Middle frontal gyrus (tissue), 1 donor: ENCODE measurements at regions not wholly inside any gene's neighbourhood (a gene's known extent, or its start where the extent isn't known, plus 50 kb on each side); places are given as distances from the start of the nearest gene placed in this dataset.

Source experiments
- DNase-seq: peaks from one replicate; pipeline ENCODE4 v3.0.0-alpha.2; 2015; ENCODE audit warnings: low spot score; ENCODE audit errors: extremely low spot score

DNA sequence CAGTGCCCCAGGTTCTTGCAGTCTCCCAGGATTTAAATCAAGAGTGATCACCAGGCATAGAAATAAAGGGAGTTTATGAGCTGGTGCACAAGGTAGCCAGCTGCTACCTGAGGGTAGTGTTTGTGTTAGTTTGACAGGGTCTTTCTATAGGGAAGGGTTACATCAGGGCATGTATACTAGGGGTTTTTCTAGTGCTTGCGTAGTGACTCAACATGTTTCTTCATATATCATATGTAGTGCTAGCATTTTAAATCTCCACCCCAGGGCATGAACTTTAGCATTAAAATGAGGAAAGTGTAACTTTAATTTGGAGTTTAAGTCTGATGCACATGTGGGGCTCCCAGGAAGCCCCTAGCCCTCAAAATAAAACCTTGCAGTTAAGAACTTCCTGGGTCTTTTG lies 86.5 kb upstream of the TNR start:
- no peak for DNase-seq

DNA sequence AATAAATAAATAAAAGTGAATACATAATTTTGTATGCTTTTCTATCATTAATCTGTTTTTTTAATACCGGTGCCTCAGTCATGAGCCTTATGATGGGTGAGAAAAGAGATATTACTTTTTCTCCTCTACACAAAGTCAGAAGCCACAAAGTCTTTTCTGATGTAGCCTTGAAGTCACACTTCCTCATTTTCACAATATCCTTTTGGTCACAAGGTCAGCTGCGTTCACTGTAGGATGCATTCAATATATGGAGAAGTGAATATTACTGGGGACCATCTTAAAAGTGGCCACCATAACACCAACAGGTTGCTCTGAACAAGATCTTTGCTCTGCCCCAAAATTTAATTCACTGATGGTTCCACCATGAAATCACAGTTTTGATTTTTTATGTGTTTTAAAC lies 83.3 kb upstream of the TNR start:
- DNase-seq: no peak

DNA sequence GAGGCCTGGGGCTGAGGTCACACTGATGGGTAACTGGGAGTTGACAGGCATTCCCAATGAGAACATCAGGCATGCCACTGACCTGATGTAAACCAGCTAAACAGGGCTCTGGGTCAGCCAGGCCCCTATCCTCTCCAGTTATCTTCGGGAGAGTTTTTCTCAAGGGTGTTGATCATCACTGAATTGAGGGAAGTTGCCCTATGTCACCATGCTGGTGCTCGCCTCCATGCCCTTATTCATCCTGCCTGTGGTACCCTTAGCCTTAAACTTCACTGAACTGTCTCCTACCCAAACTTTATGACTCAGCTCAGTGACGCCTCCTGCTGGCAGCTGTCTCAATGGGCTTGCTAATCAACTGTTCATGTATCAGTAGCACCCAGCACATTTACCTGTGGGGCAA lies 80.7 kb upstream of the TNR start:
- no peak for DNase-seq

DNA sequence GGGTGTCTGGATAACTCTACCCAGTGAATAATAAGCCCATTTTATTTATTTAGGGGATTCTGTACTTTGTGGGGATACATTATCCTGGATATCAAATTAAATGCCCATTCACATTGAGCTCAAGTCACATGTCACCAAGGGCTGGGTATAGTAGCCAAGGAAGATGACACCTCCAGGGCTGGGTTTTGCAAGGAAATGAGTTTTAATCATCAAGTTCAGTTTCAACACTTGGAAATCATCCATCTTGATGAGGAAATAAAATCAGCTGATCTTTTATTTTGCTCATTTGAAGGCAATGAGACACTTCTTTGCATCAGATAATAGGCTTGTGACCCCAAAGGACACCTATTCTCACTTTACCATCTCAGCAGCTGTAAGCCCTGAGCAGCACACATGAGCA lies 80.0 kb upstream of the TNR start:
- DNase-seq: no peak

DNA sequence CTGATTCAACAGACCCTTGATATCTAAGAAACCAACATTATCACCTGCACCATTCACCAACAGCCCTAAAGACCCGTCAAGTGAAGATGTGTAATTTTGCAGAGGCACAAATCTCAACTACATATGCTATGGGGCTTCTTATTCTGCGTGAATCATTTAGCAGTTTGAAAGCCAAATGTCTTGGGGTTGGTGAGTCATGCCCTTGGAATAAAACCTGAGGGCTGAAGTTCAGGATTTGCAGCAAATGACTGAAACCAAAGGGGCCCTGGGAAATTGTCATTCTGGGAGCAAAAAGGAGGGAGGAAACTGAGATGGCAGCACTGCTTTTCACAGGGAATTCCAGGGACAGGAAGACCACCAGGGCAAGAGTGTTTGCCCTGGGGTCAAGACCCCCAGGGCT lies 79.2 kb upstream of the TNR start:
- no peak for DNase-seq

DNA sequence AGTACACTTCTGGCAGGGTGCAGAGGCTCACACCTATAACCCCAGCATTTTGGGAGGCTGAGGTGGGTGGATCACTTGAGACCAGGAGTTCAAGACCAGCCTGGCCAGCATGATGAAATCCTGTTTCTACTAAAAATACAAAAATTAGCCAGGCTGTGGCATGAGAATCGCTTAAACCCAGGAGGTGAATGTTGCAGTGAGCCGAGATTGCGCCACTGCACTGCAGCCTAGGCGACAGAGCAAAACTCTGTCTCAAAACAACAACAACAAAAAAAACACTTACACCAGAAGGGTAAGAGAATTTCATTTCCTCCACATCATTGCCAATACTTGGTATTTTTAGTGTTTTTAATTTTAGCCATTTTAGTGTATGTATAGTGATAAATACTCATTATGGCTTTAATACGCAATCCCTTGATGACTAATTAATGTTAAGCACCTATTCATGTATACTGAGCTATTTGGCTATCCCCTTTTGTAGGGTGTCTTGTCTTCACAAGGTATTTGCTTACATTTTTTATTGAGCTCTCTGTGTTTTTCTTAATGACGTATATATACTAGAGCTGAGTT lies 77.1 kb upstream of the TNR start:
- no peak for DNase-seq

DNA sequence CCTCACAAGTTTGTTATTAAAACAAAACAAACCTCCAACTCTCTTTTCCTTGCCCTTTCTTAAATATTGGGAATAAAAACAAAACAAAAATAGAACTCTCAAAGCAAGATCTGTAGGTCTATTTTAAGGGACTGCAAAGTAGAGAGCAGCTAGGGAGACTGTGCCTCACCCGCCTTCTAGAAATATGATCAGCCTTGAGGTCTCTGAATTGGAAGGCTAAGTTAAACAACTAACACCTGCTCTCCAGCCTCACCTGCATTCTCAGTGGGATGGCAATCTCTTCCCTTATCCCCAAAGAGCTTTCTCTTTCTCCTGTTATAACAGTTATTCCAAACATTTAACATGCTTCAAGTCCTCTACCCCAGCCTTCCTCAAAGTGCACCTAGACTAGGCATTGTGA lies 75.5 kb upstream of the TNR start:
- no peak for DNase-seq

DNA sequence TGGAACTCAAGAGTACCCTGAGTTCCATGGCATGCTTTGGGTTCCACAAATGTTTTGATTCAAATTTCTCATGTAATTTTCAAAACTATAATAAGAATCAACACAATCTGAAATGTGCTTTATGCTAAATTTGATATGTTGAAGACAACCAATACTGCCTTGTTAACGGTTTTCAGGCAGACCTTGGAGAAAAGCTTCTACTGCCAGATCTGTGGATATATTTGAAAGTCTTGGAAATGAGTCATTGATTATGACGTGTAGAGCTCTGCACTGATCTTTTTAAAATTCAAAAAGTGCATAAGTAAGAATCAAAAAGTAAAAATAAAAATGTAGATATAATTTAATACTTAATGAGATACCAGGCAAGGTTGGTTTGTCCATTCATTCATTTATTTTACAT lies 74.0 kb upstream of the TNR start:
- DNase-seq: no peak

DNA sequence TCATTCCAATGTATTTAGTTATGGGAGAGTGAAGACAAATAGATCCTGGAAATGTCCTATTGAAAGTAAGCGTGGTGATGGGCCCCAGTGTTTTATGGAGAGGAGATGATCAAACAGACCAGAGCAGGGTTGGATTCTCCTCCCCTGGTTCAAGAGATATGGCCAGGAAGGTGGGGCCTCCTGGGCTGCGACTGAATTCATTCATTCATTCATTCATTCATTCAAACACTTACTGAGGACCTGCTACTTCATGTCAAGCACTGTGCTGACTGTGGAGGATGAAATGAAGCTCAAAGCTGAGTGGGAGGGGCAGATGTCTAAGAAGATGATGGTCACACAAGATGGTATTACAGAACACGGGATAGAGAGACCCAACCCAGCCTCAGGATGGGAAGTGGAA lies 71.5 kb upstream of the TNR start:
- DNase-seq: no peak

DNA sequence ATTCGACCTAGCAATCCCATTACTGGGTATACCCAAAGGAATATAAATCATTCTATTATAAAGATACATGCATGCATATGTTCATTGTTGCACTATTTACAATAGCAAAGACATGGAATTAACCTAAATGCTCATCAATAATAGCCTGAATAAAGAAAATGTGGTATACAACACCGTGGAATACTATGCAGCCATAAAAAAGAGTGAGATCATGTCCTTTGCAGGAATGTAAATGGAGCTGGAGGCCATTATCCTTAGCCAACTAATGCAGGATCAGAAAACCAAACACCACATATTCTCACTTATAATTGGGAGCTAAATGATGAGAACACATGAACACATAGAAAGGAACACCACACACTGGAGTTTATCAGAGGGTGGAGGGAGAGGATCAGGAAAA lies 69.5 kb upstream of the TNR start:
- no peak for DNase-seq

DNA sequence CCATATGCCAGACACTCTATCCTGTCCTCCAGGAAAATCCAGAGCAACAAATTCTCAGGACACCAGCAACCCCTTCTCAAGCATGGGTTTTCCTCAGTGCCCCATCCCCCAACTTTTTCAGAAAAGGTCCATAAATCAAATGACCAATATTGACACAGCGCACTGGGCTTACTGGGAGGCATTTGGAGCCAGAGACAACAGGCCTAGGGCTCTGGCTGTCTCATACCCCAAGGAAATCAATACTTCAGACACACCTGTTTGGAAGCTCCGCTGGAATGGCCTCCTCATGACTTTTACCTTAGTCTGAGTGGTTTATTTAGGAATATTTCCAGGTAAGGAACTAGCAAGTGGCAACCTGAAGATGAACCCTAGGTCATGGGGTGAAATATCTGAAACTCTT lies 66.9 kb upstream of the TNR start:
- DNase-seq: no peak

DNA sequence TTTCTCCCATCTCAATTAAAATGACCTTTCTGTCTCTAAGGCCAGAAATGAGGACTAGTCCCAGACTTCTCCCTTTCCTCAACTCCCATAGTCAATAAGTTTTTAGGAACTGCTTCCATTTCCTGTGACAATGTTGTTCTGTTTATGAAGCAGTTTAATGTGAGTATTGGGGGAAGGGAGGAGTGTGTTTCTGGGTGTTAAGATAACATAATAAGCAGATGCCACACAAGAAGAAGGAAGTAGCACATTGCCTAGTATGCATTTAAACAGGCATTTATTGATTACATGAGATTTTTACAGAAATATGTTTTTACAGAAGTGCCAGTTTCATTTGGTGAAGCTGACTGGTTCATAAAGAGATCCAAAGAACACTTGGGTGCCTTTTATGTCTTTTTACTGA lies 65.6 kb upstream of the TNR start:
- no peak for DNase-seq

DNA sequence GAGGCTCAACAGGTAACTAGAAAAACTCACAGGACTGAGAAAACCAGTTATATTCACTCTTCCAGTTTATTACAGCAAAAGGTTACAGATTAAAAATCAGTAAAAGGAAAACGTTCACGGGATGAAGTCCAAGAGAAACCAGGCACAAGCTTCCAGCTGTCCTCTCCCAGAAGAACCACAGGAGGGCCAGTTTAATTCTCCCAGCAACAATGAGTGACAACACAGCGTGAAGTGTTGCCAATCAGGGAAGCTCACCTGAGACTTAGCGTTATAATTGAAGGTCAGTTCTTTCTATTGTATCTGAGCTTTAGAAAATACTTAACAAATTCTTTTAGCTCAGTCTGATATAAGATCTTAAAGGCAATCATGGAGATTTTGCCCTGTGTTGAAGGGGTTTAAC lies 65.2 kb upstream of the TNR start:
- no peak for DNase-seq

DNA sequence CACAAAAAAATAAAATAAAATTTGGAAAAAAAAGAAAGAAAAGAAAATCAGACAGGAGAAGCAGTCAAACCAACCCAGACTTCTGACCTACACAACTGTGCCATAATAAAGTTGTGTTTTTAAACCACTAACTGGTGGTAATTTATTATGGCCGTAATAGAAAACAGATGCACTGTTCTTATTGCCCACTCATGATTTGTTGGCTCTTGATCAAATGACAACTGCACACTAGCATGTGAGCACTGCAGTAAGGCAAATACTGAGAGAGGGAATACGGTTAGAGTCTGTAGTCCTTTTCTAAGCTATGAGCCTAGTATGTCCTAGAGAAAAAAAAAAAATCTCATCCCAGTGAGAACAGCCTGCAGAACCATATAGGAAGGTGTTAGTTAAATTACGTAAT lies 61.2 kb upstream of the TNR start:
- DNase-seq: no peak

DNA sequence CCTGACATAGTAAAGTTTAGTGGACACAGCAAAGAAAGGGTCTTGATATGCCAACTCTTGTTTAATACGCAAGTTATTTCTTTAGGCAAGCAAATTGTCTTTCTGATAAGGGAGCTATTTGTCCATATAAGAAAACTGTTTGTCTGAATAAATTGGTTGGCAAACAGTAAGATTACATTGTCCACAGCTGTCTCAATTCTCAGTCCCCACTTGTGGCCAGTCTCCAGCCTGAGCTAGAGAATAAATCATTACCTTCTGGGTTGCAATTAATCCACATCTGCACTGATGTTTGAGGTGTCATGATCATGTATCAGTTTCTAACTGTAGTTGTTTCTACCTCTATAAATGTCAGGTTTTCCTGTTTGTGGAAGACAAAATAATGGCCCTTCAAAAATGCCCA lies 60.0 kb upstream of the TNR start:
- no peak for DNase-seq

DNA sequence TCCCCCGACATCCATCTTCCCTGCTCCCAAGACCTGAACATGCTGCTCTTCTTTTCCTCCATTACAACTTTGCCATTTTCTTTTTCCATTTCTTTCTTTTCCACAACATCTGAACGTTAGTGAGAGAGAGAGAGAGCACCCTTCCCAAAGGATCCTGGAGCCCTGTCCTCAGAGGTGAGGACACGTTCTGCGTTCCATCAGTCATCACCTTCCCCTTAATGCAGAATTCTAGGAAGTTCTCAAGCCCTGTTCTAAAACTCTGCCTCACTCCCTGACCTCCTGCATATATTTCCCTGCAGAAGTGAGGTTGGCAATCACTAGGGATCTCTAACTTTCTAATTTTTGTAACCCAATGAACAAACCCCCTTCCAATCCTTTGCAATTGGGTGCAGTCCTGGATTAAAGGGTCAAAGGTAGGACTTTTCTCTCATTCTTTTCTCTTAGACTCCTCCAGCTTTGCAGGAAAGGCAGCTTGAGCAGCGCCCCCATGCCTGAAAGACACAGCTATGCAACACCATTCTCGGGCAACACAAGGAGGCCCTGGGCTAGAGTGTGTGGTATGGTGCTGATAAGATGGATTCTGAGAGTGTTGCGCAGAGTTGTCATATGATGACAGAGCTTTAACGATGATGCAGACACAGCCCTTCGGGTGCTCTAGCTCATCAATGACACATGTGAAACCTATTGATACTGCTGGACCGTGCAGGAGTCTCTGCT lies 59.2 kb upstream of the TNR start:
- DNase-seq: no peak

DNA sequence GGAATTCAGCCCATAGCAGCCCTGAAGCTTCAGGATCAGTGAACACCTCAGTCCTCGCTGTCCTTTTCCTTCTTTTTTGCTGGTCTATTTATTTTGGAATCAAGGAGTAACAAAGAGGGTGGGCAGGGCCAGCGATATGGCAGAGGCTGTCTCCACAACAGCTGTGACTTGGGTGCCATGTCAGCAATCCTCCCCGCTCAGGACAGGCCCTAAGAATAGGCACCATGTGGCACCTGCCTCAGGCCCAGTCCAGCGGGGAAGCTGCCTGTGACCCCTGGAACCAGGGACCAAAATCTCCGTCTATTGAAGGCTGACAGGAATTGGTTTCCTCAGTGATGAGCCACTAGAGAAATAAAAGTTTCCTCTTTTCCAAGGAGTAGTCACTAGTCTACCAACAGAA lies 58.6 kb upstream of the TNR start:
- no peak for DNase-seq

DNA sequence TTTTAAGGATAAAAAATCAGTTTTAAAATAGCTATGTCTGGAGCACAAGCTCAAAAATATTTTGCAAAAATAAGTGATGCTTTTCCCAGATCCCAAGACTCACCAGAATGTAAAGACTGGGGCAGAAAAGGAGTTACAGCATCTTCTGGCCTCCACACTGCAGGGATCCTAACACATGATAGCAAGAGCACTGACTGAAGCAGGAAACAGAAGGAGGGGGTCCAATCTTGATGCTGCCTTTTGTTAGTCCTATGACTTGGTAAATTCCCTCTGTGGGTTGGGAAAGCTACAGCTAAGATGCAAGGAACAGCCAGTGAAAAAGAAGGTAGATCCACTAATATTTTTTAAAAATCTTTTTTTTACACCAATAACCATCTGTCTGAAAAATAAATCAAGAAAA lies 54.2 kb upstream of the TNR start:
- DNase-seq: no peak

DNA sequence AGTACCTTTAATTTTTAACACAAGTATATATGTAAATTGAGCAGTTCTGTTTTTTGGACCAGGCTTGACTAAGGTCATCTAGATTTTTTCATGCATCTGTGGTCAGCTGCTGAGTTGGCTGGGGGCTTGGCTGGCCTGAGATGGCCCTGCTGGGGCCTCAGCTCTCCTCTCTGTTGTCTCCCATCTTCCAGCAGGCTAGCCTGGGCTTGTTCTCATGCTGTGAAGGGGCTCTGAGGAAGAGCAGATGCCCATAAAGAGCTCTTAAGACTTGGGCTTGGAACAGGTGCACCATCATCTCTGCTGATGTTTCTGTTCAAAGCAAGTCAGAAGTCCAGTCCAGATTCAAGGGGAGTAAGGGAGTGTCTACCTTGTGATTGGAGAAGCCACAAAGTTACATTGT lies 51.2 kb upstream of the TNR start:
- no peak for DNase-seq

DNA sequence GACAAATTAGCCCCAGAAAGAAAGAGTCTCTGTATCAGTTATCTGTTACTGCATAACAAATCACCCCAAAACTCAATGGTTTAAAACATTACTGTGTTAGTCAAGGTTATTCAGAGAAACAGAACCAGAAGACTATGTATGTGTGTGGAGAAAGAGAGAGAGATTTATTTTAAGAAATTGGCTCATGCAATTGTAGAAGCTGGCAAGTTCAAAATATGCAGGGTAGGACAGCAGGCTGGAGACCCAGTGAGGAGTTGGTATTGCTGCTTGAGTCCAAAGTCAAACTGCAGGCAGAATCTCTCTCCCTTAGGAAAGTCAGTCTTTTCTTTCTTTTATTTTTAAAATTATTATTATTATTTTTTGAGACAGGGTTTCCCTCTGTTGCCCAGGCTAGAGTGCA lies 50.2 kb upstream of the TNR start:
- no peak for DNase-seq
